H7 (cell line): ENCODE measurements at regions not wholly inside any gene's neighbourhood (a gene's known extent, or its start where the extent isn't known, plus 50 kb on each side); places are given as distances from the start of the nearest gene placed in this dataset.

Source experiments
- DNase-seq: peaks from one replicate; pipeline ENCODE4 v3.0.0; 2012
- H3K27me3 ChIP-seq: 2 replicates; pipeline ENCODE4 v1.6.0; 2011; ENCODE audit warnings: mild to moderate bottlenecking, low read length; ENCODE audit not compliant: control insufficient read depth, insufficient read depth
- H3K36me3 ChIP-seq: replicated peaks from 2 replicates; pipeline ENCODE4 v1.5.1; 2011; ENCODE audit warnings: low read length; ENCODE audit not compliant: control insufficient read depth, insufficient read depth
- H3K4me3 ChIP-seq: 2 replicates; pipeline ENCODE4 v1.5.1; 2011; ENCODE audit warnings: low read depth, mild to moderate bottlenecking, control low read depth, low read length, moderate library complexity; ENCODE audit not compliant: insufficient read depth

GRCh38 chr6:4188801-4189200 lies 53.4 kb upstream of the ECI2 start:
- no peak overlapping the region for H3K4me3 ChIP-seq
- DNase-seq, result no peak
- no peaks in the 10 kb centered on the region for H3K27me3 ChIP-seq
- no peaks in the 10 kb centered on the region for H3K36me3 ChIP-seq

DNA sequence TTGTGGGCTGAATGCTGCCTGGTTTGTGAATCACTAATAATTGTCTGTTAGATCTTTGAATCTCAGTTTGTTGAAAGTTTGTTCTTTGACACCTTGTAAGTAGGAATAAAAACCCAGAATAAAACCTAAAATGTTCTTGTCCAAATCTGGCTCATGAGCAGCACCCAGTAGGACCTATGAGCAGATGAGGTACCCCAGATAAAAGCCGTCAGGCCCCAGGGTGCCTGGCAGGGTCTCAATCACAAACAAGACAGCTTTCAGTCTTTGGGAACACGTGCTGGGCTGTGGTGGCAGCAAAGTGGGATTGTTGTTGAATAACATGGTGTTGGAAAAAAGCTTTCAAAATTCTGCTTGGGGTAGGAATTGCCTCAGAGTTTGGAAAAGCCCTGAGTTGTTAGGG lies 52.1 kb upstream of the ECI2 start:
- Histone ChIP-seq H3K27me3 (no peaks in the 10 kb centered on the region), H3K36me3 (no peaks in the 10 kb centered on the region), H3K4me3 (no peak overlapping the region)
- no peak for DNase-seq

DNA sequence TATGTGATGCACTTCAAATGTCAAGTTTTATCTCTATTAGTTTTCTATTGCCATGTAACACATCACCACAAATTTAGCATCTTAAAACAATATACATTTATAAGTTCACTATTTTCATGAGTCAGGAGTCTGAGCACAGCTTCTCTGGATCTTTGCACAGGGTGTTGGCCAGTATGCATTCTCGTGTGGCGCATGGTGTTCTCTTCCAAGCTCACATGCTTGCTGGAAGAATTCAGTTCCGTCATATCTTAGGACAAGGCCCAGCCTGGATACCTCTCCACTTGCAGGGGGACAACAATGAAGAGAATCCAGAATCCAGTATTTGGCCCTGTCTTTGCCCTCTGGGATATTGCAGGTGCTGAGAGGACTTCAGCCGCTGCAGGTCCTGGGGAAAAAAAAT lies 51.0 kb upstream of the ECI2 start:
- H3K27me3 ChIP-seq, result no peaks in the 10 kb centered on the region
- no peak overlapping the region for H3K4me3 ChIP-seq
- no peak for DNase-seq
- H3K36me3 ChIP-seq, result no peaks in the 10 kb centered on the region

- no peaks in the 10 kb centered on the region for H3K27me3 ChIP-seq
- no peaks in the 10 kb centered on the region for H3K36me3 ChIP-seq
- H3K4me3 ChIP-seq, result no peak overlapping the region
- DNase-seq, result no peak
These were observed 50.5 kb upstream of the ECI2 start for GRCh38 chr6:4185846-4186245.

- no peak overlapping the region for H3K4me3 ChIP-seq
- H3K36me3 ChIP-seq, result no peaks in the 10 kb centered on the region
- no peaks in the 10 kb centered on the region for H3K27me3 ChIP-seq
- no peak for DNase-seq
These were observed 50.0 kb upstream of the ECI2 start for GRCh38 chr6:4185419-4185818.
